Esophagus muscularis mucosa (tissue), 4 donors: ENCODE measurements at regions not wholly inside any gene's neighbourhood (a gene's known extent, or its start where the extent isn't known, plus 50 kb on each side); places are given as distances from the start of the nearest gene placed in this dataset.

Experiments
- CTCF ChIP-seq, 3 experiments: fragments of 200-600 bp in 2 of 3; fragments of 450-650 bp in 1 of 3; sonication (generic) in 2 of 3; IDR thresholded peaks; one replicate each; pipeline ENCODE4 v1.5.1; 2017 to 2019; ENCODE audit warnings: antibody characterized with exemption in 3 of 3, mild to moderate bottlenecking in 2 of 3, moderate library complexity in 1 of 3
- EP300 ChIP-seq: sonication (generic); formaldehyde crosslinking; IDR thresholded peaks from one replicate; pipeline ENCODE4 v1.6.1; 2017; ENCODE audit warnings: antibody characterized with exemption
- POLR2A ChIP-seq: fragments of 450-650 bp; IDR thresholded peaks from one replicate; pipeline ENCODE4 v1.6.1; 2017; ENCODE audit warnings: antibody characterized with exemption, moderate library complexity, mild to moderate bottlenecking, low read depth
- POLR2AphosphoS5 ChIP-seq, 2 donors: sonication (generic); formaldehyde crosslinking; IDR thresholded peaks; one replicate each; pipeline ENCODE4 v1.6.1; 2017; ENCODE audit warnings: antibody characterized with exemption in 2 of 2

- TF ChIP-seq CTCF (IDR thresholded peaks at IDR 0.05) (no peak), POLR2A (no peak), POLR2AphosphoS5 (IDR thresholded peaks at IDR 0.05) (no peak), EP300 (no peak)
Measured at GRCh38 chr2:120889936-120890335, 154.3 kb downstream of the GLI2 start.
